CD4-positive, alpha-beta T cell (primary cell): ENCODE measurements at regions not wholly inside any gene's neighbourhood (a gene's known extent, or its start where the extent isn't known, plus 50 kb on each side); places are given as distances from the start of the nearest gene placed in this dataset.

Experiments
- ATAC-seq: fragments of 200-7000 bp; cut with Tn5 transposase; one replicate; pipeline ENCODE4 v1.10.0; 2022; ENCODE audit warnings: mild to moderate bottlenecking; ENCODE audit not compliant: poor library complexity
- CTCF ChIA-PET: fragments of 350-600 bp; sonication (Branson Sonifier 250); formaldehyde crosslinking; loops from one replicate; lab custom pipeline; 2021; ENCODE audit warnings: antibody characterized with exemption, inconsistent platforms; lab: Charles Lee
- POLR2A ChIA-PET: fragments of 350-600 bp; sonication (Branson Sonifier 250); formaldehyde crosslinking; loops from one replicate; lab custom pipeline; 2021; ENCODE audit warnings: antibody characterized with exemption, inconsistent platforms; lab: Charles Lee
- DNase-seq, 14 experiments: peaks; one replicate each; pipeline ENCODE4 v3.0.0-alpha.2; 2013 to 2020; ENCODE audit warnings: mixed read lengths in 2 of 14
- H3K27ac ChIP-seq, 2 donors: one replicate each; pipeline versions ENCODE4 v1.5.1 to v1.7.0; 2013; ENCODE audit warnings: low read length in 2 of 2, low read depth in 1 of 2, mild to moderate bottlenecking in 1 of 2
- H3K27me3 ChIP-seq, 2 experiments: 1 replicate in 1 of 2; 2 replicates in 1 of 2; pipeline versions ENCODE4 v1.6.1 to v1.7.0; 2013; ENCODE audit warnings: low read length in 2 of 2, control low read depth in 1 of 2, mild to moderate bottlenecking in 1 of 2, moderate library complexity in 1 of 2; ENCODE audit not compliant: insufficient read depth in 2 of 2, control insufficient read depth in 1 of 2
- H3K36me3 ChIP-seq: one replicate; pipeline ENCODE4 v1.6.1; 2013; ENCODE audit warnings: low read length, control low read depth; ENCODE audit not compliant: insufficient read depth
- H3K4me1 ChIP-seq: one replicate; pipeline ENCODE4 v1.6.1; 2013; ENCODE audit warnings: low read length, control low read depth; ENCODE audit not compliant: insufficient read depth
- H3K4me3 ChIP-seq: one replicate; pipeline ENCODE4 v1.5.1; 2013; ENCODE audit warnings: mild to moderate bottlenecking, low read length, moderate library complexity
- H3K9me3 ChIP-seq, 2 experiments: 1 replicate in 1 of 2; 2 replicates in 1 of 2; pipeline versions ENCODE4 v1.6.1 to v1.7.0; 2013; ENCODE audit warnings: low read length in 2 of 2, mild to moderate bottlenecking in 2 of 2, control low read depth in 1 of 2, moderate library complexity in 1 of 2; ENCODE audit not compliant: control insufficient read depth in 1 of 2, insufficient read depth in 1 of 2
- H3K27ac Mint-ChIP-seq: one replicate; pipeline ENCODE4 v1.8.0; 2020; ENCODE audit warnings: mixed read lengths
- H3K27me3 Mint-ChIP-seq: one replicate; pipeline ENCODE4 v1.8.0; 2021; ENCODE audit warnings: mixed read lengths
- H3K36me3 Mint-ChIP-seq: one replicate; pipeline ENCODE4 v1.8.0; 2021; ENCODE audit warnings: low read depth, mixed read lengths
- H3K4me1 Mint-ChIP-seq: one replicate; pipeline ENCODE4 v1.8.0; 2021; ENCODE audit warnings: low read depth, mixed read lengths
- H3K4me3 Mint-ChIP-seq: one replicate; pipeline ENCODE4 v1.8.0; 2020; ENCODE audit warnings: mild to moderate bottlenecking, mixed read lengths
- H3K9me3 Mint-ChIP-seq: one replicate; pipeline ENCODE4 v1.8.0; 2020; ENCODE audit warnings: mixed read lengths
- CTCF ChIP-seq: fragments of 200-600 bp; IDR thresholded peaks from one replicate; pipeline ENCODE4 v1.8.0; 2022; ENCODE audit warnings: antibody characterized with exemption, mild to moderate bottlenecking
- intact Hi-C, 2 experiments: fragments of 100-400 bp; cut with DNase I in 1 of 2; cut with micrococcal nuclease in 1 of 2; formaldehyde crosslinking; loops; one replicate each; pipeline versions ENCODE4 v1.15.1 to v1.9.0; 2023 to 2025; cut with DNase I, micrococcal nuclease

GRCh38 chr4:65019775-65020174 is 610.5 kb upstream of the TECRL start:
- intact Hi-C loops, result no loop called here
- H3K4me3 ChIP-seq, result no peak overlapping the region
- ATAC-seq, result no peak
- Mint-ChIP-seq H3K36me3 (no peaks in the 10 kb centered on the region), H3K27ac (no peak overlapping the region), H3K4me3 (no peak overlapping the region), H3K27me3 (no peaks in the 10 kb centered on the region), H3K9me3 (peaks cover 3% of the 10 kb centered on the region), H3K4me1 (no peaks in the 10 kb centered on the region)
- H3K27ac ChIP-seq, result no peak overlapping the region
- no peak for TF ChIP-seq CTCF
- H3K27me3 ChIP-seq, result no peaks in the 10 kb centered on the region
- no peaks in the 10 kb centered on the region for H3K4me1 ChIP-seq
- no peak for DNase-seq
- POLR2A ChIA-PET, result no interaction called here
- no peaks in the 10 kb centered on the region for H3K9me3 ChIP-seq
- H3K36me3 ChIP-seq, result no peaks in the 10 kb centered on the region
- CTCF ChIA-PET, result no interaction called here

GRCh38 chr4:65018313-65018712 is 609.1 kb upstream of the TECRL start:
- Mint-ChIP-seq H3K27ac (no peak overlapping the region), H3K4me3 (no peak overlapping the region), H3K36me3 (no peaks in the 10 kb centered on the region), H3K27me3 (no peaks in the 10 kb centered on the region), H3K9me3 (no peaks in the 10 kb centered on the region), H3K4me1 (no peaks in the 10 kb centered on the region)
- DNase-seq, result no peak
- Histone ChIP-seq H3K36me3 (no peaks in the 10 kb centered on the region), H3K9me3 (peaks cover 0 to 7% of the 10 kb centered on the region in 2 experiments), H3K27me3 (no peaks in the 10 kb centered on the region), H3K27ac (no peak overlapping the region), H3K4me1 (no peaks in the 10 kb centered on the region), H3K4me3 (no peak overlapping the region)
- ChIA-PET POLR2A (no interaction called here), CTCF (no interaction called here)
- no peak for TF ChIP-seq CTCF
- intact Hi-C loops, result no loop called here
- ATAC-seq, result no peak

GRCh38 chr4:65014078-65014477 is 604.8 kb upstream of the TECRL start:
- no peaks in the 10 kb centered on the region for H3K4me1 Mint-ChIP-seq
- ATAC-seq, result no peak

More at GRCh38 chr4:65014078-65014477, 604.8 kb upstream of the TECRL start:
- no peak overlapping the region for H3K4me3 Mint-ChIP-seq
- TF ChIP-seq CTCF, result no peak
- ChIA-PET POLR2A (no interaction called here), CTCF (no interaction called here)
- H3K36me3 Mint-ChIP-seq, result no peaks in the 10 kb centered on the region
- no peaks in the 10 kb centered on the region for H3K27me3 ChIP-seq
- no peaks in the 10 kb centered on the region for H3K9me3 Mint-ChIP-seq
- no peak for DNase-seq
- H3K4me1 ChIP-seq, result no peaks in the 10 kb centered on the region
- no peak overlapping the region for H3K27ac ChIP-seq
- intact Hi-C loops, result no loop called here
- H3K27ac Mint-ChIP-seq, result no peak overlapping the region
- no peak overlapping the region for H3K4me3 ChIP-seq
- H3K27me3 Mint-ChIP-seq, result no peaks in the 10 kb centered on the region
- peaks cover 0 to 11% of the 10 kb centered on the region in 2 experiments for H3K9me3 ChIP-seq
- no peaks in the 10 kb centered on the region for H3K36me3 ChIP-seq
